Astrocyte (in vitro differentiated cells and primary cell): ENCODE measurements at regions not wholly inside any gene's neighbourhood (a gene's known extent, or its start where the extent isn't known, plus 50 kb on each side); places are given as distances from the start of the nearest gene placed in this dataset.

ENCODE experiments used
- DNase-seq: peaks from one replicate; pipeline ENCODE4 v3.0.0-alpha.2; 2010; ENCODE audit warnings: low read depth
- FAIRE-seq: peaks from 2 replicates; lab custom pipeline; 2011; peaks lifted over from hg19 to GRCh38; lab: Jason Lieb, UNC
- H2AFZ ChIP-seq: 2 replicates; pipeline ENCODE4 v1.6.0; 2012; ENCODE audit warnings: low read depth, low read length, inconsistent platforms
- H3K27ac ChIP-seq: 2 replicates; pipeline ENCODE4 v1.5.1; 2011; ENCODE audit warnings: low read depth, low read length, inconsistent platforms
- H3K27me3 ChIP-seq: 2 replicates; pipeline ENCODE4 v1.6.0; 2011; ENCODE audit warnings: low read length, inconsistent platforms; ENCODE audit not compliant: insufficient read depth
- H3K36me3 ChIP-seq: 2 replicates; pipeline ENCODE4 v1.5.1; 2011; ENCODE audit warnings: low read length, inconsistent platforms; ENCODE audit not compliant: insufficient read depth
- H3K4me1 ChIP-seq: 2 replicates; pipeline ENCODE4 v1.5.1; 2011; ENCODE audit warnings: low read length, inconsistent platforms; ENCODE audit not compliant: insufficient read depth
- H3K4me2 ChIP-seq: 2 replicates; pipeline ENCODE4 v1.6.0; 2012; ENCODE audit warnings: low read length, inconsistent platforms
- H3K4me3 ChIP-seq: 2 replicates; pipeline ENCODE4 v1.5.1; 2011; ENCODE audit warnings: low read depth, mild to moderate bottlenecking, low read length, inconsistent platforms; ENCODE audit not compliant: insufficient read depth
- H3K79me2 ChIP-seq: 2 replicates; pipeline ENCODE4 v1.6.0; 2012; ENCODE audit warnings: mild to moderate bottlenecking, low read length, inconsistent platforms; ENCODE audit not compliant: insufficient read depth
- H3K9ac ChIP-seq: 2 replicates; pipeline ENCODE4 v1.6.0; 2012; ENCODE audit warnings: mild to moderate bottlenecking, low read length, inconsistent platforms
- H3K9me3 ChIP-seq: 2 replicates; pipeline ENCODE4 v1.5.1; 2012; ENCODE audit warnings: low read depth, mild to moderate bottlenecking, low read length, inconsistent platforms; ENCODE audit not compliant: insufficient read depth
- H4K20me1 ChIP-seq: 2 replicates; pipeline ENCODE4 v1.6.0; 2012; ENCODE audit warnings: low read length, inconsistent platforms; ENCODE audit not compliant: insufficient read depth
- H3K27ac Mint-ChIP-seq: one replicate; pipeline ENCODE4 v1.8.0; 2021; ENCODE audit warnings: mild to moderate bottlenecking, mixed read lengths; ENCODE audit not compliant: unreplicated experiment
- H3K27me3 Mint-ChIP-seq: one replicate; pipeline ENCODE4 v1.8.0; 2021; ENCODE audit warnings: low read depth, mixed read lengths; ENCODE audit not compliant: unreplicated experiment
- H3K36me3 Mint-ChIP-seq: one replicate; pipeline ENCODE4 v1.8.0; 2021; ENCODE audit warnings: low read depth, mixed read lengths; ENCODE audit not compliant: unreplicated experiment
- H3K4me1 Mint-ChIP-seq: one replicate; pipeline ENCODE4 v1.8.0; 2021; ENCODE audit warnings: low read depth, mixed read lengths; ENCODE audit not compliant: unreplicated experiment
- H3K4me3 Mint-ChIP-seq: one replicate; pipeline ENCODE4 v1.8.0; 2021; ENCODE audit warnings: mild to moderate bottlenecking, moderate library complexity, mixed read lengths; ENCODE audit not compliant: unreplicated experiment
- H3K9me3 Mint-ChIP-seq: one replicate; pipeline ENCODE4 v1.8.0; 2021; ENCODE audit warnings: mild to moderate bottlenecking, mixed read lengths; ENCODE audit not compliant: unreplicated experiment
- EZH2 ChIP-seq: IDR thresholded peaks from 2 replicates; pipeline ENCODE4 v1.6.1; 2012; ENCODE audit warnings: mild to moderate bottlenecking, low read length, inconsistent platforms; ENCODE audit not compliant: insufficient read depth
- TF ChIP-seq, protein P1 (sequence below): IDR thresholded peaks from 2 replicates; pipeline ENCODE4 v1.5.1; 2011; ENCODE audit warnings: low read depth, mild to moderate bottlenecking, inconsistent platforms, low read length, moderate library complexity; ENCODE audit not compliant: insufficient read depth

DNA sequence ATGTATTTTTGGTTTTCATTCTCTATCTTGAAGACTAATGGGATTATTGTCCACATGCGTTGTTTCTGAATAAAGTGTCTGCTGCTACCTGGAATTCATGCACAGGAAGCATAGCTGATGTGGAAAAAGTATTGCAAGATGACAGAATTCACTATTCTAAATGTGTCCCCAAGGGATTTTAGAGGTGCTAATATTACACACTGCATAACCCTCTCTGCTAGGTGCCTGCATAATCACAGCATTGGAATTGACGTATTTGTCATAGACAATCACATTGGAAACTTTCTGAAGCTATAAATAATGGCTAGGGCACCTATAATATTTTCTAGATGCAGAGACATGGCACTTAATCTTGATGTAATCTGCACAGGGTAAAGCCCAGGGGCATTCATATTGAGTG lies 496.1 kb downstream of the JRKL start:
- Histone ChIP-seq H3K79me2 (no peaks in the 10 kb centered on the region), H3K4me3 (no peak overlapping the region), H2AFZ (no peak overlapping the region), H3K27me3 (no peaks in the 10 kb centered on the region), H3K36me3 (no peaks in the 10 kb centered on the region), H3K4me1 (no peaks in the 10 kb centered on the region), H3K9ac (no peak overlapping the region), H3K27ac (no peak overlapping the region), H4K20me1 (no peaks in the 10 kb centered on the region), H3K9me3 (no peaks in the 10 kb centered on the region), H3K4me2 (no peak overlapping the region)
- Mint-ChIP-seq H3K4me1 (no peaks in the 10 kb centered on the region), H3K27ac (no peak overlapping the region), H3K9me3 (no peaks in the 10 kb centered on the region), H3K4me3 (no peak overlapping the region), H3K27me3 (no peaks in the 10 kb centered on the region), H3K36me3 (no peaks in the 10 kb centered on the region)
- no peak for TF ChIP-seq EZH2
- TF ChIP-seq, protein P1, sequence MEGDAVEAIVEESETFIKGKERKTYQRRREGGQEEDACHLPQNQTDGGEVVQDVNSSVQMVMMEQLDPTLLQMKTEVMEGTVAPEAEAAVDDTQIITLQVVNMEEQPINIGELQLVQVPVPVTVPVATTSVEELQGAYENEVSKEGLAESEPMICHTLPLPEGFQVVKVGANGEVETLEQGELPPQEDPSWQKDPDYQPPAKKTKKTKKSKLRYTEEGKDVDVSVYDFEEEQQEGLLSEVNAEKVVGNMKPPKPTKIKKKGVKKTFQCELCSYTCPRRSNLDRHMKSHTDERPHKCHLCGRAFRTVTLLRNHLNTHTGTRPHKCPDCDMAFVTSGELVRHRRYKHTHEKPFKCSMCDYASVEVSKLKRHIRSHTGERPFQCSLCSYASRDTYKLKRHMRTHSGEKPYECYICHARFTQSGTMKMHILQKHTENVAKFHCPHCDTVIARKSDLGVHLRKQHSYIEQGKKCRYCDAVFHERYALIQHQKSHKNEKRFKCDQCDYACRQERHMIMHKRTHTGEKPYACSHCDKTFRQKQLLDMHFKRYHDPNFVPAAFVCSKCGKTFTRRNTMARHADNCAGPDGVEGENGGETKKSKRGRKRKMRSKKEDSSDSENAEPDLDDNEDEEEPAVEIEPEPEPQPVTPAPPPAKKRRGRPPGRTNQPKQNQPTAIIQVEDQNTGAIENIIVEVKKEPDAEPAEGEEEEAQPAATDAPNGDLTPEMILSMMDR = no peak
- no peak for DNase-seq
- FAIRE-seq = no peak

DNA sequence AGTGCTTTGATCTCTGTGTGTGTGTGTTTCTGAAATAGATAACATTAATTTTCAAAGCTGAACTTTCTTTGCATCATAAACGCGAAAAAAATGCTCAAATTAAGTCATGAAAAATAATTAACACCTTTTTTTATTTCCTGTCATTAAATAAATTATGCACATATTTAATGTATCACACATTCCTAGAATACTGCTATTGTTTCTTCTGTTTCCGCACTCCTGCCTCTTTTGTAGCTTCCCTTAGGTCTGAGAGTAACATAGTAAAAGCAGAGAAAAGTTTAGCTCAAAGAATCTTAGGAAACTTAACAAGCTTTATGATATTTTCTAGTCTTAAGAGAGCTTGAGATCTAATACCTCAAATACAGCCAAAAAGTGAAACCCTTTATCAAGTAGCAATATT lies 504.2 kb downstream of the JRKL start:
- no peak overlapping the region for H3K4me3 Mint-ChIP-seq
- no peak overlapping the region for H3K4me2 ChIP-seq
- H3K79me2 ChIP-seq = no peaks in the 10 kb centered on the region
- H3K9me3 Mint-ChIP-seq = no peaks in the 10 kb centered on the region
- no peak overlapping the region for H2AFZ ChIP-seq
- FAIRE-seq = no peak
- no peak overlapping the region for H3K27ac Mint-ChIP-seq
- H4K20me1 ChIP-seq = no peaks in the 10 kb centered on the region
- no peak overlapping the region for H3K27ac ChIP-seq
- no peaks in the 10 kb centered on the region for H3K4me1 Mint-ChIP-seq
- H3K27me3 Mint-ChIP-seq = no peaks in the 10 kb centered on the region
- no peaks in the 10 kb centered on the region for H3K27me3 ChIP-seq
- no peak overlapping the region for H3K9ac ChIP-seq
- H3K4me1 ChIP-seq = no peaks in the 10 kb centered on the region
- TF ChIP-seq, protein P1 = no peak
- no peak for TF ChIP-seq EZH2
- H3K4me3 ChIP-seq = no peak overlapping the region
- H3K9me3 ChIP-seq = no peaks in the 10 kb centered on the region
- no peak for DNase-seq
- H3K36me3 ChIP-seq = no peaks in the 10 kb centered on the region
- no peaks in the 10 kb centered on the region for H3K36me3 Mint-ChIP-seq

DNA sequence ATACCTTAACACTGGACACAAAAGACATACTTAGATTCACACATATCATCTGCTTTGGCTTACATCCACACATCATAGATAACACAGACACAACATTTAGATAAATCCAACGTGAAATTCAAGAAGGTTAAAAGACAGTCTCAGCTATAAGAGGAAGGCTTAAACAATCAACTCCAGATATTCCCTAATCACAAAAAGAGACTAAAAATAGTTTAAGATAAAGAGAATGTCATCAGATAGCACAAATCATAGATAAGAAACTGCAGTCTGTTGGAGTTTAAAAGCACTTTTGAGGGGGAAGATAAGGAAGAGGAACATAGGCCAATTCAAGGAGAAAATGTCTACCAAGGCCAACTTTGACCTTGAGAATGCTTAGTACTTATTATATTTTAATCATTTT lies 504.8 kb downstream of the JRKL start:
- Histone ChIP-seq H3K4me2 (no peak overlapping the region), H4K20me1 (no peaks in the 10 kb centered on the region), H3K79me2 (no peaks in the 10 kb centered on the region), H3K4me1 (no peaks in the 10 kb centered on the region), H3K27ac (no peak overlapping the region), H3K9me3 (no peaks in the 10 kb centered on the region), H3K4me3 (no peak overlapping the region), H3K9ac (no peak overlapping the region), H3K27me3 (no peaks in the 10 kb centered on the region), H3K36me3 (no peaks in the 10 kb centered on the region), H2AFZ (no peak overlapping the region)
- Mint-ChIP-seq H3K4me1 (no peaks in the 10 kb centered on the region), H3K27ac (no peak overlapping the region), H3K4me3 (no peak overlapping the region), H3K36me3 (no peaks in the 10 kb centered on the region), H3K9me3 (no peaks in the 10 kb centered on the region), H3K27me3 (no peaks in the 10 kb centered on the region)
- TF ChIP-seq, protein P1 = no peak
- no peak for TF ChIP-seq EZH2
- DNase-seq (no peak), FAIRE-seq (no peak)
